GM12865 (cell line): ENCODE measurements at regions not wholly inside any gene's neighbourhood (a gene's known extent, or its start where the extent isn't known, plus 50 kb on each side); places are given as distances from the start of the nearest gene placed in this dataset.

Experiments used
- DNase-seq: peaks from one replicate; pipeline ENCODE4 v3.0.0; 2010; ENCODE audit warnings: low read depth
- H3K4me3 ChIP-seq: 2 replicates; pipeline ENCODE4 v1.5.1; 2011; ENCODE audit warnings: mild to moderate bottlenecking, low read depth, low read length, control low read depth
- TF ChIP-seq, protein P1 (sequence below): IDR thresholded peaks from 2 replicates; pipeline ENCODE4 v1.5.1; 2011; ENCODE audit warnings: low read length, control low read depth, low read depth, inconsistent platforms; ENCODE audit not compliant: insufficient read depth; ENCODE audit errors: missing control alignments

DNA sequence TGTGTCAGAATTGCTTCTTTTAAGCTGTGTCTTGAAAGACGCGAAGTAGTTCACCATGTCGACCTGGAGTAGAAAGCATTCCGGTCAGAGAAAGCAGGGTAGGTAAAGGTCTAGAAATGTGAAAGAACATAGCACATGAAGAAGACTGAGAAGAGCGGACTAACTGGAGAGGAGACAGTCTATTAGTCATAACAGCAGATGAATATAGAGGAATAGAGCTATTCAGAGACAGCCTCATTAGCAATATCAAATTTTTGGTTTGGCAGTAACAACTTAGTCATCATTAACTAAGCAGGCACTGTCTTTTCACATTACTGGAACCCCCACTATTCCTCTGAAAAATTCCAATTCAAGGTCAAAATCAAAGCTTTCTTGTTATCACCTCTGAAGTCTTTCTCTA lies 678.8 kb downstream of the DIPK2A start:
- TF ChIP-seq, protein P1, sequence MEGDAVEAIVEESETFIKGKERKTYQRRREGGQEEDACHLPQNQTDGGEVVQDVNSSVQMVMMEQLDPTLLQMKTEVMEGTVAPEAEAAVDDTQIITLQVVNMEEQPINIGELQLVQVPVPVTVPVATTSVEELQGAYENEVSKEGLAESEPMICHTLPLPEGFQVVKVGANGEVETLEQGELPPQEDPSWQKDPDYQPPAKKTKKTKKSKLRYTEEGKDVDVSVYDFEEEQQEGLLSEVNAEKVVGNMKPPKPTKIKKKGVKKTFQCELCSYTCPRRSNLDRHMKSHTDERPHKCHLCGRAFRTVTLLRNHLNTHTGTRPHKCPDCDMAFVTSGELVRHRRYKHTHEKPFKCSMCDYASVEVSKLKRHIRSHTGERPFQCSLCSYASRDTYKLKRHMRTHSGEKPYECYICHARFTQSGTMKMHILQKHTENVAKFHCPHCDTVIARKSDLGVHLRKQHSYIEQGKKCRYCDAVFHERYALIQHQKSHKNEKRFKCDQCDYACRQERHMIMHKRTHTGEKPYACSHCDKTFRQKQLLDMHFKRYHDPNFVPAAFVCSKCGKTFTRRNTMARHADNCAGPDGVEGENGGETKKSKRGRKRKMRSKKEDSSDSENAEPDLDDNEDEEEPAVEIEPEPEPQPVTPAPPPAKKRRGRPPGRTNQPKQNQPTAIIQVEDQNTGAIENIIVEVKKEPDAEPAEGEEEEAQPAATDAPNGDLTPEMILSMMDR, result no peak
- H3K4me3 ChIP-seq, result no peak overlapping the region
- no peak for DNase-seq

DNA sequence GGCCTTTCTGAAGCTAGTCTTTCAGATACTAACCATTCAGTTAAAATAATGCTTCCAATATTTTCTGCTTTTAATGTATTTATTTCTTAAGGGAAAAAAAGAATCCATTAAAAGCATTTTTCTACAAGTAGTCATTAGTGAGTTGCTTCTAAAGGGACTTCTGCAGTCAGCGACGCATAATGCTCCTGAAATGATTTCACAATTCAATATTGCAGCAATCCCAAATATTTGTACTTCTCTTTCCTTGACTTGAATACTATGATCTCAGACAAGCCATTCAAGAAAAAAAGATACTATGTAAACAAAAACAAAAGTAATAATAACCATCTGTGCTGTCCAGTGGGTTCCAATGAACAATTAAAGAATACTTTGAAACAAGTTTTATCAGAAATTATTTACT lies 681.0 kb downstream of the DIPK2A start:
- DNase-seq, result no peak
- TF ChIP-seq, protein P1, result no peak
- no peak overlapping the region for H3K4me3 ChIP-seq

GRCh38 chr3:144655423-144655822 lies 683.8 kb downstream of the DIPK2A start:
- TF ChIP-seq, protein P1, result no peak
- H3K4me3 ChIP-seq, result no peak overlapping the region
- no peak for DNase-seq

- TF ChIP-seq, protein P1, result no peak
- H3K4me3 ChIP-seq, result no peak overlapping the region
- DNase-seq, result no peak
Measured at GRCh38 chr3:144660186-144660585, 688.6 kb downstream of the DIPK2A start.

GRCh38 chr3:144662729-144663128 lies 691.1 kb downstream of the DIPK2A start:
- H3K4me3 ChIP-seq, result no peak overlapping the region
- DNase-seq, result no peak
- TF ChIP-seq, protein P1, result no peak

- TF ChIP-seq, protein P1, result no peak
- no peak for DNase-seq
- H3K4me3 ChIP-seq, result no peak overlapping the region
Measured at GRCh38 chr3:144663456-144664436, 692.1 kb downstream of the DIPK2A start.
